HG02588 (cell line): ENCODE measurements at regions not wholly inside any gene's neighbourhood (a gene's known extent, or its start where the extent isn't known, plus 50 kb on each side); places are given as distances from the start of the nearest gene placed in this dataset.
"Not testable (repeated sequence)": the region's sequence is repeated elsewhere in the genome, so short reads cannot be mapped to it uniquely, and the experiment has no call there.

ENCODE experiments used
- ATAC-seq: cut with Tn5 transposase; IDR thresholded peaks from one replicate; pipeline ENCODE4 v1.9.1; 2021; ENCODE audit warnings: mild to moderate bottlenecking, moderate library complexity; ENCODE audit not compliant: unreplicated experiment

- no peak for ATAC-seq
Observed at GRCh38 chr14:99009871-99010270, 262.1 kb downstream of the BCL11B start.

- ATAC-seq: no peak
Observed at GRCh38 chr14:99011385-99011784, 260.6 kb downstream of the BCL11B start.

- no peak for ATAC-seq
Observed at GRCh38 chr14:99012703-99013102, 259.3 kb downstream of the BCL11B start.

GRCh38 chr14:99015833-99016232 is 256.2 kb downstream of the BCL11B start:
- no peak for ATAC-seq

GRCh38 chr14:99023371-99023770 is 248.6 kb downstream of the BCL11B start:
- ATAC-seq: no peak

GRCh38 chr14:99024926-99025325 is 247.1 kb downstream of the BCL11B start:
- no peak for ATAC-seq

GRCh38 chr14:99025418-99025817 is 246.6 kb downstream of the BCL11B start:
- ATAC-seq: no peak

- ATAC-seq: no peak
Observed at GRCh38 chr14:99026471-99026870, 245.5 kb downstream of the BCL11B start.

- ATAC-seq: no peak
Observed at GRCh38 chr14:99028041-99028440, 244.0 kb downstream of the BCL11B start.

GRCh38 chr14:99028521-99028920 is 243.5 kb downstream of the BCL11B start:
- no peak for ATAC-seq

- no peak for ATAC-seq
Observed at GRCh38 chr14:99029145-99029915, 242.7 kb downstream of the BCL11B start.

GRCh38 chr14:99029916-99030305 is 242.1 kb downstream of the BCL11B start:
- no peak for ATAC-seq

- no peak for ATAC-seq
Observed at GRCh38 chr14:99030454-99030853, 241.5 kb downstream of the BCL11B start.

GRCh38 chr14:99032759-99033158 is 239.2 kb downstream of the BCL11B start:
- ATAC-seq: no peak

- no peak for ATAC-seq
Observed at GRCh38 chr14:99033951-99034350, 238.0 kb downstream of the BCL11B start.

- ATAC-seq: no peak
Observed at GRCh38 chr14:99034711-99035171, 237.3 kb downstream of the BCL11B start.

GRCh38 chr14:99035268-99035667 is 236.7 kb downstream of the BCL11B start:
- no peak for ATAC-seq

- ATAC-seq: no peak
Observed at GRCh38 chr14:99035712-99036610, 236.0 kb downstream of the BCL11B start.

GRCh38 chr14:99036611-99037293 is 235.2 kb downstream of the BCL11B start:
- no peak for ATAC-seq

GRCh38 chr14:99037326-99037725 is 234.7 kb downstream of the BCL11B start:
- not testable (repeated sequence) for ATAC-seq

- ATAC-seq: no peak
Observed at GRCh38 chr14:99037777-99038430, 234.1 kb downstream of the BCL11B start.
